Left ventricle myocardium inferior (tissue), 1 donor: ENCODE measurements at regions not wholly inside any gene's neighbourhood (a gene's known extent, or its start where the extent isn't known, plus 50 kb on each side); places are given as distances from the start of the nearest gene placed in this dataset.

Experiments
- DNase-seq: peaks from one replicate; pipeline ENCODE4 v3.0.0-alpha.2; 2020
- H3K27ac ChIP-seq: fragments of 200-600 bp; replicated peaks from 2 replicates; pipeline ENCODE4 v1.8.0; 2021
- H3K27me3 ChIP-seq: fragments of 200-600 bp; 2 replicates; pipeline ENCODE4 v1.8.0; 2021; ENCODE audit warnings: low read depth
- H3K36me3 ChIP-seq: fragments of 200-600 bp; 2 replicates; pipeline ENCODE4 v1.8.0; 2021
- H3K4me1 ChIP-seq: fragments of 200-600 bp; 2 replicates; pipeline ENCODE4 v1.8.0; 2021
- H3K4me3 ChIP-seq: fragments of 200-600 bp; 2 replicates; pipeline ENCODE4 v1.8.0; 2021; ENCODE audit warnings: mild to moderate bottlenecking, moderate library complexity
- H3K9me3 ChIP-seq: fragments of 200-600 bp; replicated peaks from 2 replicates; pipeline ENCODE4 v1.8.0; 2021
- CTCF ChIP-seq: fragments of 200-600 bp; IDR thresholded peaks from 2 replicates; pipeline ENCODE4 v1.8.0; 2021; ENCODE audit warnings: antibody characterized with exemption, mild to moderate bottlenecking, borderline replicate concordance
- intact Hi-C: fragments of 100-400 bp; cut with micrococcal nuclease; formaldehyde crosslinking; loops from one replicate; pipeline ENCODE4 v1.11.0; 2022
- donor health status: DM: no; HTN: yes; CAD: no; lungs with severe emphysema.

- H3K27me3 ChIP-seq, result peaks cover 23% of the 10 kb centered on the region
- TF ChIP-seq CTCF, result no peak
- H3K36me3 ChIP-seq, result no peaks in the 10 kb centered on the region
- H3K4me3 ChIP-seq, result no peak overlapping the region
- no peak for DNase-seq
- no peaks in the 10 kb centered on the region for H3K4me1 ChIP-seq
- intact Hi-C loops, result no loop called here
- H3K9me3 ChIP-seq, result no peaks in the 10 kb centered on the region
- H3K27ac ChIP-seq, result no peak overlapping the region
Observed at GRCh38 chr9:119945686-119946085, 576.5 kb upstream of the BRINP1 start.

GRCh38 chr9:119941091-119941490 is 571.9 kb upstream of the BRINP1 start:
- Histone ChIP-seq H3K27me3 (peaks cover 31% of the 10 kb centered on the region), H3K4me1 (no peaks in the 10 kb centered on the region), H3K27ac (no peak overlapping the region), H3K9me3 (no peaks in the 10 kb centered on the region), H3K36me3 (no peaks in the 10 kb centered on the region), H3K4me3 (no peak overlapping the region)
- TF ChIP-seq CTCF, result no peak
- DNase-seq, result no peak
- intact Hi-C loops, result no loop called here

GRCh38 chr9:119938871-119939270 is 569.6 kb upstream of the BRINP1 start:
- no peak overlapping the region for H3K4me3 ChIP-seq

GRCh38 chr9:119934497-119934896 is 565.3 kb upstream of the BRINP1 start:
- TF ChIP-seq CTCF, result no peak
- no peak for DNase-seq
- intact Hi-C loops, result no loop called here

More at GRCh38 chr9:119938871-119939270, 569.6 kb upstream of the BRINP1 start:
- intact Hi-C loops, result no loop called here
- H3K9me3 ChIP-seq, result no peaks in the 10 kb centered on the region
- DNase-seq, result no peak
- TF ChIP-seq CTCF, result no peak
- H3K27me3 ChIP-seq, result peaks cover 24% of the 10 kb centered on the region
- no peaks in the 10 kb centered on the region for H3K36me3 ChIP-seq
- H3K4me1 ChIP-seq, result no peaks in the 10 kb centered on the region
- H3K27ac ChIP-seq, result no peak overlapping the region

GRCh38 chr9:119933191-119933590 is 564.0 kb upstream of the BRINP1 start:
- Histone ChIP-seq H3K4me3 (no peak overlapping the region), H3K27ac (no peak overlapping the region)
- no peak for TF ChIP-seq CTCF

More at GRCh38 chr9:119934497-119934896, 565.3 kb upstream of the BRINP1 start:
- Histone ChIP-seq H3K4me1 (no peaks in the 10 kb centered on the region), H3K9me3 (peaks cover 8% of the 10 kb centered on the region), H3K36me3 (no peaks in the 10 kb centered on the region), H3K27ac (no peak overlapping the region), H3K27me3 (peaks cover 19% of the 10 kb centered on the region), H3K4me3 (no peak overlapping the region)

GRCh38 chr9:119924736-119925135 is 555.5 kb upstream of the BRINP1 start:
- intact Hi-C loops, result no loop called here
- Histone ChIP-seq H3K9me3 (peaks cover 22% of the 10 kb centered on the region), H3K27ac (no peak overlapping the region), H3K4me1 (no peaks in the 10 kb centered on the region), H3K27me3 (no peaks in the 10 kb centered on the region), H3K4me3 (no peak overlapping the region), H3K36me3 (no peaks in the 10 kb centered on the region)
- no peak for DNase-seq
- no peak for TF ChIP-seq CTCF

More at GRCh38 chr9:119933191-119933590, 564.0 kb upstream of the BRINP1 start:
- Histone ChIP-seq H3K27me3 (peaks cover 15% of the 10 kb centered on the region), H3K4me1 (no peaks in the 10 kb centered on the region), H3K36me3 (no peaks in the 10 kb centered on the region), H3K9me3 (peaks cover 15% of the 10 kb centered on the region)
- intact Hi-C loops, result no loop called here
- DNase-seq, result no peak
